Nucleus accumbens (tissue), 56 donors: ENCODE measurements at regions not wholly inside any gene's neighbourhood (a gene's known extent, or its start where the extent isn't known, plus 50 kb on each side); places are given as distances from the start of the nearest gene placed in this dataset.

Experiments
- DNase-seq, 56 donors: peaks; one replicate each; lab custom pipeline; 2025; lab: John Stamatoyannopoulos, UW

DNA sequence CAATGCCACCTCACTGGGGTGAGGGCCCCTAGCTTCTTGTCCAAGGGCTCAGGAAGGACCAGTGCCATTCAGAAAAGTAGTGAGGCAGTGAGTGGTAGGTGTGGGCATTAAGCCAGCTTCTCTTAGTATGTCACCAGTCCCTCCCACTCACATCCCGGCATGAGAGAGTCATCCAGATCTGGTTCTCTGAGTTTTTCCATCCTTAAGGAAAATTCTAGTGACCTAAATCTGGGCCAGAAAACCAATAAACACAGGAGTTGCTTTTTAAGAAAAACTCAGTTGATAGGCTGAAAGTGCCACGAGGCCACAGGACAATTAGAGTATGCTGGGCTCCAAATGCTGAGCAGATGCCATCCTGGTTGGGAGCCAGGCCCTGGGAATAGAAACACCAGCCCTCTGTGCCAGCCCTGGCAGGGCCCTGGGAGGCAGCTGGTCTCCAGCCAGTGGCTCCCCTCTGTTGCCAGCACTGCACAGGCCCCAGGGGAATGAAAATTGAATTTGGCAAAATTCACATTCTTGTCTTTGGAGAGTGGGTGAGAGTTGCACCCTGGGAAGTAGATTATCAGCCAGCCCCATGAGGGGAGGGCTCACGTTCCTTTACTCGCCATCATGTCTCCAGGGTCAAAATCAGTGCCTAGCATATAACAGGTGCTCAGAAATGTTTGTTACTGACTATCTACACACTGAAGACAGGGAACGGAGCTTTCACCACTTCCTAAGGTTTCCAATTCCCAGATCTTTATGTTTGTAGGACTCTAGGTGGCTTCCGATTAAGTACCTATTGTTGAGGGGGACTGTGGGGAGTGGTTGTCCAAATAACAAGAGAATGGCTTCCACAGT lies 52.8 kb downstream of the FAM43A start:
- DNase-seq = peak in 55 of 56 donors; percentile 18 to 92 (median 72)

- no peak for DNase-seq
Measured at GRCh38 chr3:194739498-194740284, 54.0 kb downstream of the FAM43A start.

GRCh38 chr3:194740859-194741491 lies 55.3 kb downstream of the FAM43A start:
- no peak for DNase-seq

GRCh38 chr3:194741916-194742315 lies 56.2 kb downstream of the FAM43A start:
- no peak for DNase-seq

DNA sequence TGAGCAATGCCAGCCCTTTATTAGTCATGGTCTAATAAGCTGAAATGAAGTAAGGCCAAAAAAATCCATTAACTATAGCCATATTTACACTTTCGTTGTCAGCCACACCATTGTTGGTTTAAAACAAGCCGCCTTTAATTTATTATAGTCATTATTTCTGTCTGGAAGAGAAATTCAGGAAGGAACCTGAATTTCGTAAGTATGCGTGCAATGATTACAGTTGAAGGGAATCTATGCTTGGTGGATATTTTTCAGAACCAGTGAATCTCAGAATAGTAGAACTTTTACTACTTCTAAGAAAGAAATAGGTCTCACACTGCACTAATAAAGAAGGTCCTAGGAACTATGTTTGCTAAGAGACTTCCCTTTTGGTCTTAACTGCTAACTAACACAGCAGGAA lies 59.1 kb downstream of the FAM43A start:
- DNase-seq = no peak

DNA sequence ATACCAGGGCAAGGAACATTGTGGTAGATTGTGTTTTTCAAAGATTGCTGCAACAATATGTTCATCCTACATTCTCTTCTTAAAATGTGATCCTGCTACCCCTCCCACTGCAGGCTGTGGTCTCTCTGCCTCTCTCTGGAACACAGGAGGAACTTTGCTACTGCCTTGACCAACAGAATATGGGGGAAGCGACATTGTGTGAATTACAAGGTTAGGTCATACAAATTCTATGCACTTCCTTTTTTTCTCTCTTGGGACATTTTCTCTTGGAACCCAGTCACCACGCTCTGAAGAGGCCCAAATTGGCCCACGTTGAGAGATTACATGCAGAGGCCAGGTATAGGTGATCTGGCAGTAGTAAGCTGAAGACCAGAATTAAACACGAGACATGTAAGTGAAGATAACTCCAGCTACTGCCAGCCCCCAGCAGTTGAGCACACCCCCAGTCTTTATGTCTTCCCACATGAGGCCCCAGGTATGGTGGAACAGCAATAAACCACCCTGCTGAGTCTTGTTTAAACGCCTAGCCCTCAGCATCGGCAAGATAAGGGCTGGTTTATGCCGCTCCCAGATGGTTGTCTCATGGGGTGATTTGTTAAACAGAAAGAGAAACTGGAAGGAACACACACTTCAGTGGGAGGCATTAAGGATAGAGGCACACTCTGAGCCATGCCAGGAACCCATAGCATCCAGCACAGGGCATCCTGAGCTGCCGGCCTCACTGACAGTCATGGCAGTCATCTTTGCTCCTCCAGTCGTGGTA lies 59.9 kb downstream of the FAM43A start:
- no peak for DNase-seq

DNA sequence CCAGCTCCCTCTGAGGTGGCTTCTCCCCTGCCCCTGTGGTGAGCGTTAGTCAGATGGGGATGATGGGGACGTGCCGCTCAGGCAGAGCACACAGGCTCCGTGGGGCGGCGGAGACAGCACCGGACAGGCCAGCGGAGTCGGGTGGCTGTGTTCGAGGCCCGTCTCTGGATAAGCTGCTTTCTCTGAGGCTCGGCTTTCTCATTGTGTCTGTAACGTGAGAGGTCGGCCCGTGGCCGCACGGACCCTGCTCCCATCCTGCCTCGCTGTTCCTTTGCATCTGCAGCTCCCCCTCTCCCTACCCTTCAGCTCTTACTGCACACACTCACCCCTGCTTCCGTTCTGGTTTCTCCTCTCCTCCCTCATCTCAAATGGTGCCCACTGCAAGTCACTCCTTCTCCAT lies 62.5 kb downstream of the FAM43A start:
- no peak for DNase-seq

DNA sequence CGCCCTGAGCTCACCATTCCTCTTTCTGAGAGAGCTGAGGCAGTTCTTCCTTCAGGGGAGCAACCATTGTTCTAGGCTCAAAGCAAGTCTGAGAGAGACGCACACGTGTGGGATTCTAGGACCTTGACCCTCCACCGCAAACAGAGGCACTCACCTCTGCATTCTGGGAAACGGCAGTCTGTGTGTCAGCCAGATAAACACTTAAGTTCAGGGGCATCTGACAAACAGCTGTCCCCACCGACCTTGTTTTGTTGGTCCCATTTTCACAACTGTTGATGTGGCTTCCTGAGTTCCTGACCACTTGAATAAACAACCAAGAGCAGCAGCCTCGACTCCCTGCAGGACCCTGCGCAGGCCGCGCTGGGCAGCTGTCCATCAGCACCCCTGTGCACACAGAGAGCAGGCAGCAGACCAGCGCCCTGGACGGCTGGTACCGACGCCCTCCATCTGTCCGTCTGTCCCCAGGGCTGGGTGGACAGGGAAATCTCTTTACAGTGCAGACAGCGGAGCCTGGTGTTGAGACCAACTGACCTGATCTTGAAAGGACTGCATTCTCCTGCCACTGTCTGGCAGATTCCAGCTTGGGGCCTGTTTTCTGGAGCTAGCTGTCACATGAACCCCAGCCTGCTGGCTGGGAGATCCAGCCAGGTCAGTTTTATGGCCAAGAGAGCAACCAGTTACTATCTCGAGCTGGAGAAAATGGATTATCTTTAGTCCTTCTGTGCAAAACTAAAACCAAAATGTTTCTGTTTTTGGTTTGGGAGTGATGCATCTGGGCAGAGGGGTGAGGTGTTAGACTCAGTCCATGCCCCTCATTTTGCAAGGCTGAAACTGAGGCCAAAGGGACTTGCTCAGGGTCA lies 64.2 kb downstream of the FAM43A start:
- peak in 4 of 56 donors; percentile 4 to 38 (median 14) for DNase-seq

GRCh38 chr3:194750491-194750828 lies 64.8 kb downstream of the FAM43A start:
- DNase-seq = no peak

GRCh38 chr3:194755671-194756459 lies 70.2 kb downstream of the FAM43A start:
- no peak for DNase-seq

- DNase-seq = peak in 1 of 56 donors; percentile 38
Measured at GRCh38 chr3:194756460-194756779, 70.7 kb downstream of the FAM43A start.

GRCh38 chr3:194756791-194757325 lies 71.2 kb downstream of the FAM43A start:
- peak in 55 of 56 donors; percentile 40 to 99 (median 92) for DNase-seq

GRCh38 chr3:194757647-194758061 lies 72.0 kb downstream of the FAM43A start:
- DNase-seq = peak in 24 of 56 donors; percentile 5 to 51 (median 23)

DNA sequence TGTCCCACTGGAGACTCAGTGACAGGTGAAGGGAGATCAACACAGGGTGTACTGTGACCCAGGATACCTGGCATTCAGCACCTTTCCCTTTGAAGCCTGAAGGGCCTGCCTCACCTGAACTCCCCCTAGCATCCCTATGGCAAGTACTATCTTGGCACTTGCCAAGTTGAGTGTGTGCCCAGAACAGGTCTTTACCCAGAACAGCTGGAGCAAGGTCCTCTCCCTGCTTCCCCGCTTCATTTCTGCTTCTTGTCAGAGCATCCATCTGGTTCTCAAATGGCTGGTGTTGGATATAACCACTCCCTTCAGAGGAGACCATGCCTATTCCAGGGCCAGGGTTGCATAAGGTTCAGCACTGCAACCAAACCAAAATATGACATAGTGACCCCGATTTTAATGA lies 73.0 kb downstream of the FAM43A start:
- DNase-seq = no peak

DNA sequence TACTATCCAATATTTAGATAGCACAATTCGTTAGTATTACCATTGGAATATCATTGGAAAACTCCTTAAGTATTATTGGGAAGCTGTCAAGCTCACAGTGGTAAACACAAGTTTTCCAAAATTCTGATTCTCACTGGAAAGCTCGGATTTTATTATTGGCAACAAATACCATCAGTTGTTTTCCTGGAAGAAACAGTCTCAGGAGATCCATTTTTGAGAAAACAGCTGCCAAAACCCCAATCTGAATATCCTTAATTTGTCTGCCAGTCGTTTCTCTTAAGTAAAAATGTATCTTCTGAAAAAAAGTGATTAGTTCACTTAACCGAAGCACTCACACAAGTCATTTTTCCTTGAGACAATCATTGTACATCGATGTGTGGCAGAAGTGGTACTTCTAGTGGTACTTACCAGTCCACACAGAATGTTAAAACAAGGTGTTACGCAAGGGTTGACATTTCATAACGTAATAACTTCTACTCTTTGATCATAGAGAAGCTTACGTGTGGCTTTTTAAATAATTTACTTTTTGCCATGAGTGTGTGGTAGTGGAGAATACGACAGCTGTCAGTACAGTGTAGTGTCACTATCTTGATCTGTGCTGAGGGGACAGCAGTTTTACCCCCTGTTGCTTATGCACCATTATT lies 74.9 kb downstream of the FAM43A start:
- no peak for DNase-seq

DNA sequence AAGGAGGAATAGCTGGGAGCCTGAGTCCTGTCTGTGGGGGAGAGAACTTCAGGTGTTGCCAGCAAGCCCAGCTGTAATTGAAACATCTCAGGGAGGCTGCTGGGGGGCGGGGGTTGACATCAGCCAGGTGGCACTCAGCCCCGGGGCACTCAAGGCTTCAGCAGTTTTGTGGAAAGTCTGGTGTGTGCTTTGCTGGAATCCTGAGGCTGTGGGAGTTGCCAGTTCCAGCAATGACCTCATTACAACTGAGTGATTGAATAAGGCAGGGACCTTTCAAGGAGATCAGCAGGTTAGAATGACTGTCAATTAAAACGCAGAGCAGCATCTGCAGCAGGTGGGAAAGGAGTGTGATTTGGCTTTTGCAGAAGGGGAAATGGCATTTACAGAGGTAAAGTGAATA lies 75.7 kb downstream of the FAM43A start:
- DNase-seq = no peak

- no peak for DNase-seq
Measured at GRCh38 chr3:194766845-194767244, 81.2 kb downstream of the FAM43A start.
